CD4-positive, alpha-beta T cell (primary cell): ENCODE measurements at regions not wholly inside any gene's neighbourhood (a gene's known extent, or its start where the extent isn't known, plus 50 kb on each side); places are given as distances from the start of the nearest gene placed in this dataset.

Source experiments
- ATAC-seq: fragments of 200-7000 bp; cut with Tn5 transposase; one replicate; pipeline ENCODE4 v1.10.0; 2022; ENCODE audit warnings: mild to moderate bottlenecking; ENCODE audit not compliant: poor library complexity
- CTCF ChIA-PET: fragments of 350-600 bp; sonication (Branson Sonifier 250); formaldehyde crosslinking; loops from one replicate; lab custom pipeline; 2021; ENCODE audit warnings: antibody characterized with exemption, inconsistent platforms; lab: Charles Lee
- POLR2A ChIA-PET: fragments of 350-600 bp; sonication (Branson Sonifier 250); formaldehyde crosslinking; loops from one replicate; lab custom pipeline; 2021; ENCODE audit warnings: antibody characterized with exemption, inconsistent platforms; lab: Charles Lee
- DNase-seq, 14 experiments: peaks; one replicate each; pipeline ENCODE4 v3.0.0-alpha.2; 2013 to 2020; ENCODE audit warnings: mixed read lengths in 2 of 14
- H3K27ac ChIP-seq, 2 donors: one replicate each; pipeline versions ENCODE4 v1.5.1 to v1.7.0; 2013; ENCODE audit warnings: low read length in 2 of 2, low read depth in 1 of 2, mild to moderate bottlenecking in 1 of 2
- H3K27me3 ChIP-seq, 2 experiments: 1 replicate in 1 of 2; 2 replicates in 1 of 2; pipeline versions ENCODE4 v1.6.1 to v1.7.0; 2013; ENCODE audit warnings: low read length in 2 of 2, control low read depth in 1 of 2, mild to moderate bottlenecking in 1 of 2, moderate library complexity in 1 of 2; ENCODE audit not compliant: insufficient read depth in 2 of 2, control insufficient read depth in 1 of 2
- H3K36me3 ChIP-seq: one replicate; pipeline ENCODE4 v1.6.1; 2013; ENCODE audit warnings: low read length, control low read depth; ENCODE audit not compliant: insufficient read depth
- H3K4me1 ChIP-seq: one replicate; pipeline ENCODE4 v1.6.1; 2013; ENCODE audit warnings: low read length, control low read depth; ENCODE audit not compliant: insufficient read depth
- H3K4me3 ChIP-seq: one replicate; pipeline ENCODE4 v1.5.1; 2013; ENCODE audit warnings: mild to moderate bottlenecking, low read length, moderate library complexity
- H3K9me3 ChIP-seq, 2 experiments: 1 replicate in 1 of 2; 2 replicates in 1 of 2; pipeline versions ENCODE4 v1.6.1 to v1.7.0; 2013; ENCODE audit warnings: low read length in 2 of 2, mild to moderate bottlenecking in 2 of 2, control low read depth in 1 of 2, moderate library complexity in 1 of 2; ENCODE audit not compliant: control insufficient read depth in 1 of 2, insufficient read depth in 1 of 2
- H3K27ac Mint-ChIP-seq: one replicate; pipeline ENCODE4 v1.8.0; 2020; ENCODE audit warnings: mixed read lengths
- H3K27me3 Mint-ChIP-seq: one replicate; pipeline ENCODE4 v1.8.0; 2021; ENCODE audit warnings: mixed read lengths
- H3K36me3 Mint-ChIP-seq: one replicate; pipeline ENCODE4 v1.8.0; 2021; ENCODE audit warnings: low read depth, mixed read lengths
- H3K4me1 Mint-ChIP-seq: one replicate; pipeline ENCODE4 v1.8.0; 2021; ENCODE audit warnings: low read depth, mixed read lengths
- H3K4me3 Mint-ChIP-seq: one replicate; pipeline ENCODE4 v1.8.0; 2020; ENCODE audit warnings: mild to moderate bottlenecking, mixed read lengths
- H3K9me3 Mint-ChIP-seq: one replicate; pipeline ENCODE4 v1.8.0; 2020; ENCODE audit warnings: mixed read lengths
- CTCF ChIP-seq: fragments of 200-600 bp; IDR thresholded peaks from one replicate; pipeline ENCODE4 v1.8.0; 2022; ENCODE audit warnings: antibody characterized with exemption, mild to moderate bottlenecking
- intact Hi-C, 2 experiments: fragments of 100-400 bp; cut with DNase I in 1 of 2; cut with micrococcal nuclease in 1 of 2; formaldehyde crosslinking; loops; one replicate each; pipeline versions ENCODE4 v1.15.1 to v1.9.0; 2023 to 2025; cut with DNase I, micrococcal nuclease

DNA sequence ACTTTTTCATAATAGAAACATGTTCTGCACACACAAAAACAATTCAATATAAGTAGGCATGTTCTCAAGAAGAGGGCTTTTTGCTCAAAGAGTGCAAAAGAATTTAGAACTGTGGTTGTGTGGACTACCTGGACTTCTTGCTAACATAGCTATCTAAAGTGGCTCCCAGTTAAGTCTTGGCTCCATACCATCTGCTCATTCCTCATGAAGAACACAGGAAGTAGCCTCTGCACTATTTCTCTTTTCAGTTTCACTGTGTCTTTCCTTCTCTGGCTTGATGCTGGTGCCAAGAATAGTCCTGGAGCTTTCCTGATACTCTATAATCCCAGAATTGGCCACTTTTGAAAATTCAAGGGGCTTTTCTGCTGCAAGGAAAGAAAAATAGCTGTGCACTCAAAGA is 127.4 kb downstream of the CCER1 start:
- no peak for DNase-seq
- Histone ChIP-seq H3K36me3 (no peaks in the 10 kb centered on the region), H3K4me1 (no peaks in the 10 kb centered on the region), H3K27ac (no peak overlapping the region), H3K4me3 (no peak overlapping the region), H3K9me3 (peaks cover 0 to 5% of the 10 kb centered on the region in 2 experiments), H3K27me3 (no peaks in the 10 kb centered on the region)
- POLR2A ChIA-PET, result no interaction called here
- Mint-ChIP-seq H3K4me1 (no peaks in the 10 kb centered on the region), H3K27me3 (peaks cover 11% of the 10 kb centered on the region), H3K27ac (no peak overlapping the region), H3K4me3 (no peak overlapping the region), H3K9me3 (no peaks in the 10 kb centered on the region), H3K36me3 (no peaks in the 10 kb centered on the region)
- intact Hi-C loops, result no loop called here
- CTCF ChIA-PET, result no interaction called here
- ATAC-seq, result no peak
- no peak for TF ChIP-seq CTCF

- no peak overlapping the region for H3K4me3 Mint-ChIP-seq
These were observed 128.9 kb downstream of the CCER1 start for GRCh38 chr12:90826036-90826435.

DNA sequence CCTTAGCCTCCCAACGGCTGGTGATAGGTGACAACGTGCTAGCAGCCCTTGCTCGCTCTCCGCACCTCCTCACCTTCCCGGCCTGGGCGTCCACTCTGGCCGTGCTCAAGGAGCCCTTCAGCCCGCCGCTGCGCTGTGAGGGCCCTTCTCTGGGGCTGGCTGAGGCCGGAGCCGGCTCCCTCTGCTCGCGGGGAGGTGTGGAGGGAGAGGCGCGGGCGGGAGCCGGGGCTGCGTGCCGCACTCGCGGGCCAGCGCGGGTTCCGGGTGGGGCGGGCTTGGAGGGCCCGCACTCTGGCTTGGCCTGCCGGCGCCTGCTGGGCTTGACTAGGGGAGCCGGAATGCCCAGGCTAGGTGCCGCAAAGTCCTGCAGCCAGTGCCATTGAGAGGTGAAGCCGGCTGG is 131.1 kb downstream of the CCER1 start:
- ATAC-seq (no peak), DNase-seq (no peak)
- Histone ChIP-seq H3K36me3 (no peaks in the 10 kb centered on the region), H3K27me3 (no peaks in the 10 kb centered on the region), H3K27ac (no peak overlapping the region), H3K9me3 (peaks cover 0 to 5% of the 10 kb centered on the region in 2 experiments), H3K4me1 (no peaks in the 10 kb centered on the region), H3K4me3 (no peak overlapping the region)
- Mint-ChIP-seq H3K9me3 (no peaks in the 10 kb centered on the region), H3K4me3 (no peak overlapping the region), H3K36me3 (no peaks in the 10 kb centered on the region), H3K27ac (no peak overlapping the region), H3K27me3 (peaks cover 11% of the 10 kb centered on the region), H3K4me1 (no peaks in the 10 kb centered on the region)
- intact Hi-C loops, result no loop called here
- ChIA-PET CTCF (no interaction called here), POLR2A (no interaction called here)
- TF ChIP-seq CTCF, result no peak

More at GRCh38 chr12:90826036-90826435, 128.9 kb downstream of the CCER1 start:
- TF ChIP-seq CTCF, result no peak
- Histone ChIP-seq H3K27ac (no peak overlapping the region), H3K4me3 (no peak overlapping the region), H3K9me3 (peaks cover 0 to 5% of the 10 kb centered on the region in 2 experiments), H3K27me3 (no peaks in the 10 kb centered on the region), H3K4me1 (no peaks in the 10 kb centered on the region), H3K36me3 (no peaks in the 10 kb centered on the region)
- ATAC-seq (no peak), DNase-seq (no peak)
- intact Hi-C loops, result no loop called here
- Mint-ChIP-seq H3K9me3 (no peaks in the 10 kb centered on the region), H3K27me3 (peaks cover 11% of the 10 kb centered on the region), H3K27ac (no peak overlapping the region), H3K36me3 (no peaks in the 10 kb centered on the region), H3K4me1 (no peaks in the 10 kb centered on the region)
- CTCF ChIA-PET, result no interaction called here
- POLR2A ChIA-PET, result no interaction called here
